ENCODE measurements at regions not wholly inside any gene's neighbourhood (a gene's known extent, or its start where the extent isn't known, plus 50 kb on each side); places are given as distances from the start of the nearest gene placed in this dataset.

DNA sequence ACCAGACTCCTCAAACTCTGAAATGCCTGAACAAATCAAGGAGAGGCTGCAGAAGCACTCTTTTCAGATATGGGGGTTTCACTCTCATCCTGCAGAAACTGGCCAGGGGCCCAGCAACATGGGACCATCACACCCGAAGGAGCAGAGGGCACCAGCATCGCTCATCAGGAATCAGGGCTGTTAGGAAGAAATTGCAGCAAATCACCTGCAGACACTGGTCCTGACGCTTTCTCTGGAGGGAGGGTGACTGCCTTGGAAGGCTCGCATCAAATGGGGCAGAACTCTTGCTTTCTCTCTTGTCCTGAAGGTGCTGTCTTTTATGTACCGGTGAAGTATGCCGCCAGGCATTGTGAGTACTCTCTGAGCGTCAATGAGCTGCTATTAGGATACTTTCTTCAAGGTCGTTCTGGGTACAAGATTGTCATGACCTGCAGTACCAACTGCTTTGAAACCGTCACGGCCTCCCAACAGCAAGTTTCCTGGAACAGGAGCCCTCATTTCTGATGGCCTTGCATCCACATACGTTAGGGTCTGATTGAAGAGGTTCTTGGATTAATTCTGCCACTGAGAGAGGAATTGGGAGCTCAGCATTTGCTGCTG lies 155.7 kb upstream of the SOX1 start:
- DNase-seq: no peak

GRCh38 chr13:111911754-111912452 lies 155.0 kb upstream of the SOX1 start:
- no peak for DNase-seq

GRCh38 chr13:111912453-111912866 lies 154.5 kb upstream of the SOX1 start:
- DNase-seq: no peak

DNA sequence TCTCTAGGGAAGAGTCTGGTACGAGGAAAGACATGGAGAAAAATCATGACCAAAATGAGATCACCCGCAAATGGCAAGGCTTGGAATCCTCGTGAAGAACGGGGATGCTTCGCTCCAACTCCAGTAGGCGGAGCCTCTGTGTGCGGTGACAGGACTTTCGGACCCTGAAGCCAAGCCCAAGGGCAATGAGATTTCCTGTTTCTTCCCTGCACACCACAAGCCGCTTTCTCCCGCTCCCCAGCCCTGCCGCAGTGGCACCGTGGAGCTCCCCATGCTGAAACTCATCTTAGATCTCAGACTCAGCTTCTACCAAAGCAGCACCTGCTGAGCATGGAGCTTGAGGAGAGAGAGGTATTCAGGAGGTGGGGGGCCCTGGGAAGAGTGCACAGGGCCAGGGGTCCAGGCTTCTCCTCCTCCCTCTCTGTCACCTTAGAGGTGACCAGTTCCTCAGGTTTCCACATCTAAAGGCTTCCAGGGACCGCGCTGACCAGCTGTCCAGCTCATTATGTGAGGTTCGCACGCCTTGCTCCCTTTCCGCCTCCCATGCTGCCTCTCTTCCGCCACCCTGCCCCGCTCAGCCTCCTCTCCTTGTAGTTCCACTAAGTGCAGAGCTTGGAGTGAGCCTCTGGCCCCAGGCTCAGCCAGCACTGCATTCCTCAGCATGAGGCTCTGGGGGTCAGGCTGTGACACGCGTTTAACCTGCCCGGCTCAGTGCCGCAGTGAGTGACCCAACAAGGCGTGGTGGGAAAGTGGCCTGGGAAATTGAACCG lies 153.8 kb upstream of the SOX1 start:
- DNase-seq: no peak

DNA sequence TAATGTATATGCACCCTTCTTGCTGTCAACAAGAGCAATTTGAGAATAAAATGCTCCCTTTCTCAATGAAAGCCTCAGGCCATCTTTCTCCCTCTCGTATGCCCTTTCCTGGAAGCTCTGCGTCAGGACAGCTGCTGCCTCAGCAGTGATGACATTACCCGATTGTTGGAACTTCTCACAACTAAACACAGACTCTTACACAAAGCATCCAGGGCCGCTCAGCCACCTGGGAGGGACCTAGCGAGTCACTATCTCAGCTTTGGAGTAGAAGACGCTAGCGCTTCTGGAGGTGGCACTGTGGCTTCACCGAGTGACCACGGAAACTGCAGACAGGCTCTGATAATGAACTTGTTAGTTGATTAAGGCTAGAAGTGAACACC lies 153.2 kb upstream of the SOX1 start:
- no peak for DNase-seq

GRCh38 chr13:111914241-111915103 lies 152.5 kb upstream of the SOX1 start:
- DNase-seq: no peak

GRCh38 chr13:111915104-111915551 lies 151.8 kb upstream of the SOX1 start:
- DNase-seq: no peak

DNA sequence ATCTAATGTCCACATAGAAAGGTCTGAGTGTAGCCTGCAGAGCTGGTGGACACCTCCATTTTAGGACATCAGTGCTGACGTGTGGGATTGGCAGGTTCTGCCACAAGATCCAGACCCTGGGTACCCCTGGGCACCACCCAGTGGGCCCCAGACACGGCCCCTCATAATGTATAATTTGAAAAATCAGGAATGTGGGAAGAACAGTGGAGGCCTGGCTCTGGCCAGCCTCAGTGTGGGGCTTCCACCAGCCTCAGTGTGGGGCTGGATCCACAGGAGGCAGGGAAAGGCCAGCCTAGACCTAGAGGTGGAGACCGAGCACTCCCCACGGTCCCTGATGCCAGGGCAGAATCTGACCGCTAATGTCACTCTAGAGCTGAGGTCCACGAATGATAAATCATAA lies 150.7 kb upstream of the SOX1 start:
- DNase-seq: no peak

- DNase-seq: no peak
Observed at GRCh38 chr13:111917086-111917485, 149.9 kb upstream of the SOX1 start.

DNA sequence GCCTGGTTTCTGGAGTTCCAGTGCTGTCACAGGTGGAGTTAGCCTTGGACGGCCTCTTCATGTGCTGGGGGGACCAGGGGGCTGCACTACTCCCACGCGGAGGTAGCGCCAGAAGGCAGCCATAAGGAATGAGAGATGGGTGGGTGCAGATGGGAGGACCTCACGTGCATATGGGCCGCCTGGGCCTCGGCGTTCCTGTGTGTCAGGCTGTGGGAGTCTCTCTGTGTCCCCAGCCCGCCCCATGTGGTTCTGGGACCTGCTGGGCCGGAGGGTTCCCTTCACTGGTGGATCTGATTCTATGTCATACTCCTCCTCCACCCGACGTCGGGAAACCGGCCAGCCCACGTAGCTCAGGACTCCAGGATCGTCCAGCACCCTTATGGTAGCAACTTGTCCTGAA lies 149.0 kb upstream of the SOX1 start:
- DNase-seq: no peak

- no peak for DNase-seq
Observed at GRCh38 chr13:111919286-111919685, 147.7 kb upstream of the SOX1 start.

DNA sequence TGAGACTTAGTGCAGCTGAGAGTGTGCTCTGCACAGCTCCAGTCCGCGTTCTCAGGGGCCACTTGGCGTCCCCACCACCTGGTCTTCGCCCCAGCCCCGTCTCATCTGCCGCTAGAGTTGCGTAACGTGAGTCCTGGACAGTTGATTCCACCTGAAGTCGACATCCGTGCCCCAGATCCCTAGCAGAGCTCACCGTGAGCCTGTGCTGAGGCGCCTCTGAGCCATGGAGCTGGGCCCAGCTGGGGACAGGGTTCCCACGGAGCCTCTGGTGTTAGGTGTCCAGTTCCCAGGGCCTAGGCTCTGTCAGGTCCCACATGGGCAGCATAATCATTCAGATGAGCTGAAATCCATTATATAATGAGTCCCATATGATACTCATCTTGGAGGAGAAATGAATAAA lies 147.1 kb upstream of the SOX1 start:
- DNase-seq: no peak

GRCh38 chr13:111920306-111920931 lies 146.5 kb upstream of the SOX1 start:
- no peak for DNase-seq

DNA sequence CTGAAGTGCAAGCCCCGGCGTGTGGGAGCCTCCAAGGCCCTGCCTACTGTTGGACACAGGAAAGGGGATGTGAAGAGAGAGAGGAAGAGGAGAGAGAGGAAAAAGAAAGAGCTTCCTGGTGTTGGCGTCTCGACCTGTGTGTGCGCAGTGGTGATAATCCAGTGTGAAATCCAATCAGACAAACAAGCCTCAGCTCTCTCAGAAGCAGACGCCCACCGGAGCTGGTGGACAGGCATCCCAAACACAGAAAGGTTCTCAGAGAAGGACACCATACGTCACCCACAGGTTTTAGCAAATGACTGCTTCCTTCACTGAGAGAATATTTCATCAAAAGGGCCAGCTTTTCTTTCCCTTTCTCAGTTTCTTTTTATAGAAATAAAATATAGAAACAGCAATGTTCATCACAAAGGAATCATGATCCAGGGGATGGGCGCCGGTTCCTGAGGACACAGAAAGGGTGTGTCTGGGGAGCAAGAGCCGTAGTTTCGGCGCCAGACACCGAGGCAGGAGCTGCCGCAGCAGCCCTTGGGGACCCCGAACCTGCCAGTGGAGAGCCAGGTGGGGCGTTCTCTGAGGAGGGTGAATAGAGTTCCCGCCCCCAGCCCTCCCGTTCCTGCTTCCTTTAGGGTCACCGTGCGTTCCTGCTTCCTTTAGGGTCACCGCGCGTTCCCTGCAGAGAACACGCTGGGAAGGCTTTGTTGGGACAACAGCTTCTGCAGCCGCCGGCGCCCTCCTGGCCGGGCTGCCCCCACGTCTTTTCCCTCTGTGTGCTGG lies 145.8 kb upstream of the SOX1 start:
- DNase-seq: no peak

DNA sequence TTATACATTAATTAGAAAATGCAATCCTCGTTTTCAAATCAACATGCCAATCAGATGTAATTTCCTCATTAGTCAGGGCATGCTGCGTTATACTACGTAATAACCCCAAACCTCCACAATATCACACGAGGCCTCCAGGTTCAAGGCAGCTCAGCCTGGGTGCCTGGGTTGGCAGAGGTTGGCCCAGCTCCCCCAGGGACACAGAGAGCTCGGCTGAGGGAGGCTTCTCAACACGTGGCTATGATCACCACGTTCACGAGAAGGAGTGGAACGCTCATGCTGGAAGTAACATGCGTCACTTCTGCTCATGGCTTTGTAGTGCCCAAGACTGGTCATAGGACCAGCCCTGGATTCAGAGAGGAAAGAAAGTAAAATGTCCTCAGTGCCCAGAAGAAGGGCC lies 144.9 kb upstream of the SOX1 start:
- no peak for DNase-seq

GRCh38 chr13:111923439-111923838 lies 143.5 kb upstream of the SOX1 start:
- DNase-seq: no peak

DNA sequence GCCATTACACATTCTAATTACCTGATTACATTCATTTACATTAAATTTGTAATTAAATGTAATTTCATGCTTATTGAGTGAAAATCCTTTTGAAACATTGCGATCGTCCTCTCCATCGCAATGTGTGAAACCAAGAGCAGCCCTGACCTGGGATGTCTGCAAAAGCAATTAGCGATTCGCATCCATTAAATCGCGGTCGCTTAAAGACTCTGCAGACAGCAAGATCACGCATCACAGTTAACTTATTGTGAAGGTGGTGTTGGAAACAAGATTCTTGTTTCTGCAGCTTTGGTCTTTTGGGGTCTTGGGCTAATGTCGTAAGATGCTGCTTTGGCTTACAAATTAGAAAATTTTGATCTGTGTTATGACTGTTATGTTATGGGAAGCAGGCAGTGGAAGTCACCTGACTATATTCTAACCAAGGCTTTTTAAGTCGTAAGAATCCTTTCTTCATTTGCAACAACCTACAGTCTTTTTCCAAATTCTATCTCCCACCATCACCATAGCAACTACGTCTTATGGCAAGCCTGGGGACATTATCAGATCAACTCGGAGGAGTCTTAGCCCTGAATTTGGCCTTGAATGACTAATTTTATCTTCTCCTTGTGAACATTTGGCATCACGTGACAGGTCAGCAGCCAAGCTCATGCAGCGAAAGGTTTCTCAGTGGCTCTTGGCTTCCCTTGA lies 142.8 kb upstream of the SOX1 start:
- no peak for DNase-seq

DNA sequence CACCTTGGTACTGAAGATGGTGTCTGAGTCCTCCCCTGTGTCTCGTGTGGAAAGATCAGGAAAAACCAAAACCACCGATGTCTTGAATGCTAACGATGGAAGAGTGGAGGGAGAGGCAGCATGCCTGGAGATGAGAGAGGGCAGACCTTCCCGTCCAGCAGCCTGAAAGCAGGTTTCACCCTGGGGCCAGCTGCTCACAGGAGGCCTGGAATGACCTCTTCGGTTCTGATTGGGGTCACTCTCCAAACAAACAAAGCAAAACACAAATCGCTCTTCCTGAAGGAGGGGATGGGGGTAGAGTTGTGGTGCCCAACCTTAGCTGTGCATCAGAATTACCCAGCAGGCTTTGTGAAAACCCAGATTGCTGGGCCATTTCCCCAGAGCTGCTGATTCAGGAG lies 142.3 kb upstream of the SOX1 start:
- no peak for DNase-seq

DNA sequence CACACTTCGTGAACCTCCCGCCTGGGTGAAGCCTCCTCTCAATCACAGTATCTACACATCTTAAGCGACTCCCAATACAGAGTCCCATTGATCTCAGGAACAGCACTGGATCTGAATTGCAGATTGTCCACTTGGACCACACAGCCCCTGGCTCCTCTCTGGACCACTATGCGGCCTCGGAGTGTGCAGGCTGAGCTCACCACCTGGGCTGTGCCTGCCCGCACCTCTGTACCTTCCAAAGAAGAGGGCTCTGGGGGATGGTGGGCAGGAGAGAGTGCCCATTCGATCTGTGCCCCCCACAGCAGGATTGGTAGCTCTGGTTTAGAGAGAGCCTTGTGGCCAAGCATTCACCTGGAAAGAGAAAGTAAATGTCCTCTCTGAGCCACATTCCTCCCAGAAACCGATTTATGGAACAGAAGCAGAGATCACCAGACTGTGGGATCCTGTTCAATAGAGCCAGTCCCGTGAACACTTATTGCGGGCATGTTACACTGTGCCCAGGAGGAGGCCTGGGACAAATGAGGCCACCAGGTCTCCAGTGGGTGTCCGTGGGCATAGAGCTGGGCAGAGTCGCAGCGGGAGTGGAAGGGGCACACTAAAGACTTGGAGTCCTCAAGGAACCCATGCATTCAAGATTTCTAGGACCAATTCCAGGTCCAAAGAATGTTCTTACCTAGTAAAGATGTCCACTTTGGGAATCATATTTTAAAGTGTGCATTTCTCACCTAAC lies 141.6 kb upstream of the SOX1 start:
- DNase-seq: no peak
